NOMO-1 treated with DMSO at 0.1 percent for 48 hours (cell line): ENCODE measurements at regions not wholly inside any gene's neighbourhood (a gene's known extent, or its start where the extent isn't known, plus 50 kb on each side); places are given as distances from the start of the nearest gene placed in this dataset.
A peak's percentile ranks its signal among the peaks of the same experiment; 100 is the strongest.

Experiments used
- DNase-seq: peaks from one replicate; lab custom pipeline; 2025; ENCODE audit not compliant: unreplicated experiment; lab: John Stamatoyannopoulos, UW

- no peak for DNase-seq
Observed at GRCh38 chr22:26732284-26732683, 74.9 kb downstream of the MIAT start.

- DNase-seq, result no peak
Observed at GRCh38 chr22:26734339-26735018, 77.1 kb downstream of the MIAT start.

DNA sequence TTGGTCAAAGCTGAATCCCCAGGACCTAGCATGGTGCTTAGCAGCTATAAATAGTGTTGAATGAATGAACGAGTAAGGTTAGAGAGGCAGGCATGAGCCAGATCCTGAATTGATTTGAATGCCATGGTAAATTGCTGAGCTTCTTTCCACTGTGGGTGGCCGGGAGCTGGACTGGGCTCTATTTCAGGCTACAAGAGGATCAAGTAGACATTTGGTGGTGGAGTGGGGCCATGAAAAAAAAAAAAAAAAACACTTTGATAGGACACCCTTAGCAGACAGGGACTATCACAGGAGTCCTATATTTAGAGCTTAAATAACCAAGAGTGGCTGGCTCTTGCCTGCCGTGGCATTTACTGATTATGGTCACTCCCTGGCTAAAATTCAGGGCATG lies 77.6 kb downstream of the MIAT start:
- no peak for DNase-seq

DNA sequence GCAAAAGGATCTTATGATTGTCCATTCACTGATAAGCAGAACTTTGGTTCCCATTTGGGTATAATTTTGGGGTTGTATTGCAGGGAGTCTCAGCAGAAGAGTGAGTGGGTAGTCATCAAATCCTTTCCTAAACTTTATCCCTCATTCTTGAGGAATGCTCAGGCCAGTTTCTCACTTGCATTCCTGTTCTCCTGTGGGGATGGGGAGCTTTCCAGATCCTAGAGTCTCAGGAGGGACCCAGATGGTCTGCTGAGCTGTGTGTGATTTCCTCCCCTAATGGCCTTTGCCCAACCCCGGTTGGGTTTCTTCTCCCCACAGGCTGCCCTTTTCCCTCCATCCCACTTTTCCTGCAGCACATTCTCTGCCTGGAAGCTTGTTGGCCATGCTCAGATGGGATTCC lies 79.9 kb downstream of the MIAT start:
- no peak for DNase-seq

DNA sequence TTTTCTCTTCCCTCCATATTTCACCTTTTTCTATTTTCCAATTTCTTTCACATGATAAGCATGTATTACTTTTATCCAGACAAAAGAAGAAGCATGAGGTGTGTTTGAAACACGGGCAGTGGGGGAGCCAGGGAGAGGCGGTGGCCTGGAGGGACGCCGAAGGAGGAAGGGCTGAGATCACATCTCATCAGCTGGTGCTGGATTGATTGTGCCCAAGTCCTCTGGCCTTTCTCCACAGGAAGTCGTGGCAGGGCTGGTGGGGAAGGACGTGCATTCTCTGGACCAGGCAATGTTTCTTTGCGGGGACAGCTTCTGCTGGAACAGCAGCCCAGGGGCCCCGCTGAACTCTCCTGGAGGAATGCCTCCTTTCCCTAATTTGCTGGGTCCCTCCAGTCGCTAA lies 82.9 kb downstream of the MIAT start:
- no peak for DNase-seq

- DNase-seq, result no peak
Observed at GRCh38 chr22:26743149-26743548, 85.8 kb downstream of the MIAT start.

GRCh38 chr22:26744892-26745808 lies 87.8 kb downstream of the MIAT start:
- DNase-seq, result no peak

GRCh38 chr22:26746311-26746710 lies 88.9 kb downstream of the MIAT start:
- no peak for DNase-seq

GRCh38 chr22:26748845-26749244 lies 91.5 kb downstream of the MIAT start:
- DNase-seq, result no peak

- no peak for DNase-seq
Observed at GRCh38 chr22:26751217-26751616, 93.8 kb downstream of the MIAT start.

- DNase-seq, result no peak
Observed at GRCh38 chr22:26753125-26753862, 95.9 kb downstream of the MIAT start.

GRCh38 chr22:26756675-26757293 lies 99.4 kb downstream of the MIAT start:
- peak; percentile 5 for DNase-seq

GRCh38 chr22:26757496-26757895 lies 100.1 kb downstream of the MIAT start:
- DNase-seq, result no peak

- no peak for DNase-seq
Observed at GRCh38 chr22:26762503-26763472, 105.4 kb downstream of the MIAT start.

- no peak for DNase-seq
Observed at GRCh38 chr22:26763633-26764361, 106.4 kb downstream of the MIAT start.

DNA sequence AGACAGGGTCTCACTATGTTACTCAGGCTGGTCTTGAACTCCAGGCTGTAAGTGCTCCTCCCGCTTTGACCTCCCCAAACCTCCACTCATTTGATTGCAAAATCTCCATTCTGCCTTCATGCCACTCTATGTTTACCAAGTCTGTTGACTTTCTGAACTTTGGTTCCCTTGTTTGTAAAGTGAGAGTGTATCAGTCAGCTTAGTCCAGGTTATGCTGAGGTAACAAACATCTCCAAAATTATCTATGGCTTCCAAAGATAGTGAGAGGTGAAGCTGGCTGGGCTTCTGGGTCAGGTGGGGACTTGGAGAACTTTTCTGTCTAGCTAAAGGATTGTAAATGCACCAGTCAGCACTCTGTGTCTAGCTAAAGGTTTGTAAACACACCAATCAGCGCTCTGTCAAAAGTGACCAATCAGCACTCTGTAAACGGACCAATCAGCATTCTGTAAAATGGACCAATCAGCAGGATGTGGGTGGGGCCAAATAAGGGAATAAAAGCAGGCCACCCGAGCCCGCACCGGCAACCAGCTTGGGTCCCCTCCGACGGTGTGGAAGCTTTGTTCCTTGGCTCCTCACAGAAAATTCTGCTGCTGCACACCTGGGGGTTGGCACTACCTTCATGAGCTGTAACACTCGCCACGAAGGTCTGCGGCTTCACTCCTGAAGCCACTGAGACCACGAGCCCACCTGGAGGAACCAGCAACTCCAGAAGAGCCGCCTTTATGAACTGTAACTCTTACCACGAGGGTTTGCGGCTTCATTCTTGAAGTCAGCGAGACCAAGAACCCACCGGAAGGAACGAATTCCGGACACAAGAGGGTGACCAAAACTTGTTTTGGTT lies 109.3 kb downstream of the MIAT start:
- no peak for DNase-seq

DNA sequence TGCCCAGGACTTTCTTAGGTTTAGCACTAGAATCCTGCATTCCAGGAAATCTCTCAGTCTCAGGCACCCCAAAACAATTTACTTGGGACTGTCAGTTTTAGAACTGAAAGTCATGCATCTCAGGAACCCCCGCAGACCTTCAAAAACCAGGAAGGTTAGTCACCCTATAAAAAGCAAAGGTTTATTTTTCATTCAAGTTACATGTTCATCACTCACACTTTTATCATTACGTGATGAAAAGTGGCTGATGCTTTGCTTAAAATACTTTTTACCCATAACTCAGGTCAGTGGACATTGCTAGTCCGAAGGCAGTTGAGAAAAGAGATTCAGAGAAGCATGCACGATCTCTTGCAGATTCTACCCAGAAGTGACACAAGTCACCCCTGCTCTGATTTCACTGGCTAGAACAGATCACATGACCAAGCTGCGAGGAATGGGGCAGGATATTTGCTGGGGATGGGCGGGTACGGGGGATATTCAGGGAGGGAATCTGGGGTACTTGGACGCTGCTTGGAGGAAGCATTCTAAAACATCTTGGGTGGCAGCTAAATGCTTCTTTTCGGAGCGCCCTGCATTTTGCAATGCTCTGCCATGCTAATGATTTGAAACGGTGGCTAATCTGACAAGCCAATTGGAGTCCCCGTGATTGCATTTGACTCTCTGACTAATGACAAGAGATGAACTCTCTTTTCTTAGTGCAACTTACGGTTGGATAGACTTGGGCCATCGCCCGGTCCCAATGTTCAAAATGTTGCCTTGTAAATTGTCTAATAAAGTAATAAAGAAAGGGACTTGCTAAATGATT lies 110.2 kb downstream of the MIAT start:
- DNase-seq, result no peak

DNA sequence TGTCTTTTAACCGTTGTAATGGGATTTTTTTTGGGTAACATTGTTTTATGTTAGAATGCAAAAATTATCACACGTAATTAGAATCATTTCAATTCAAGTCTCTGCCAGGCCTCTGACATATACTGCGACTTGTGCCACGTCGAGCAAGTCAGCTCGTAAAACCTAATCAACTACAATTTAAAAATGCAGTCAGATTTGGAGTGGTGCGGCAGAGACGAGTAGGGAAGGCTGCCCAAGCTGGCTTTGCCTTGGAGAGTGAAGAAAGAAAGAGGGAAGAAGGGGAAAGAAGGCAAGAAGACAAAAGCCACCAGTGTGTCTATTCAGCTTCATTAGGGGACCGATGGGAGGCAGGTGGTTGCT lies 110.7 kb downstream of the MIAT start:
- no peak for DNase-seq
